Renal cortex interstitium (tissue), 11 donors: ENCODE measurements at regions not wholly inside any gene's neighbourhood (a gene's known extent, or its start where the extent isn't known, plus 50 kb on each side); places are given as distances from the start of the nearest gene placed in this dataset.
A peak's percentile ranks its signal among the peaks of the same experiment; 100 is the strongest.

Experiments
- DNase-seq, 11 donors: peaks; one replicate each; pipeline ENCODE4 v3.0.0-alpha.2; 2013; ENCODE audit warnings: low read depth in 9 of 11, low spot score in 4 of 11; ENCODE audit errors: extremely low read depth in 1 of 11

GRCh38 chr9:89655990-89656657 lies 51.3 kb downstream of the GADD45G start:
- no peak for DNase-seq

GRCh38 chr9:89657295-89657694 lies 52.5 kb downstream of the GADD45G start:
- no peak for DNase-seq

DNA sequence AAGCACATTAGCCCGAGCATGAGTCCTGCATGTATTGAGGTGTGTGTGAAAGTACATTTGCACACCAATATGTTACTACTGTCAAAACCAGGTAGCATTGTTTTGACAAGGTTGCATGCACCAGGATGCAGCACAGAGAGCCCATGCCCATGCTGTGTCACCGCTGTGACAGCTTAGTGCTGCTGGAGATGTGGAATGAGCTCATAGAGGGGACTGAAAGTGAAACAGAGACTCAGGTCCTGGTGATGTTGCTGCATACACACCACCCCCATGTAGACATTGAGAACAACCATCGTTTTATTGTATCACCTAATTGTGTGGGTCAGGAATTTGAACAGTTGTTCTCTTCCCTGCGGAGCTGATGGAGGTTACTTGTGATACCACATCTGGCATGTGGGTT lies 53.0 kb downstream of the GADD45G start:
- no peak for DNase-seq

GRCh38 chr9:89658401-89658800 lies 53.6 kb downstream of the GADD45G start:
- no peak for DNase-seq

DNA sequence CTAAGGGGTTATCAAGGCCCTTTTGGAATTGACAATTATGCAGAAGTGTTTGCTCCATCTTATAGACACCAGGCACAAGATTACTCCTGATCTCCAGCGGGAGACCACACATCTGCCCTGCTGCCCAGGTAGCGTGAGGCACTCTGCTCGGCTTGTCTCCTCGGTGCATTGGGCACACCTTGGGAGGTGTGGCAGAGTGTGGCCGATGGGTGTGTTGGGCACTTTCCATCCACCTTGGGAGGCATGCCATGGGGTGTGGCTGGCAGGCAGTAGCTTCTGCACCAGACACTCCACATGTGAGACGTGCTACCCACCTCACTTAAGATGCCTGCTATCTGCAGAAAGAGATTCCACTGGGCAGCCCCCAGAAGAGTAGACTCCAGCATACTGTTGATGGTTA lies 54.1 kb downstream of the GADD45G start:
- DNase-seq, result no peak

DNA sequence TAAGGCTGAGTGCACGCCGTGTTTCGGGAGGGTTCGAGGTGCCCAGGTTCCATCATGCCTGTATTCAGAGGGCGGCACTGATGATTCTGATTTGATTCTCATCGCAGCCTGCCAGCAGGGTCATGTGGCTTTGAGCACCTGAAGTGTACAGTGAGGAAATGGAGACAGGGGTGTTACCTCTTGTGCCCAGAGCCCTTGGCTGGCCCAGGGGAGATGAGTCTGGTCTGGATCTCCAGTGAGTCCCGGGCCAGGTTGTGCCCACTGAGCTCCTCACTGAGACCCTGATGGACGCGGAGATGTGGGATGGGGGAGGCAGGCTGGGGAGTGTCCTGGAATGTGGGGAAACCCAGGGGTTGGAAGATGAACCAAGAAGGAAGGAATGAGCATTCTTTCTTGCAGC lies 54.7 kb downstream of the GADD45G start:
- DNase-seq, result no peak

- no peak for DNase-seq
These were observed 55.3 kb downstream of the GADD45G start for GRCh38 chr9:89659891-89660685.

GRCh38 chr9:89661391-89661949 lies 56.7 kb downstream of the GADD45G start:
- DNase-seq, result no peak

GRCh38 chr9:89661956-89662717 lies 57.3 kb downstream of the GADD45G start:
- DNase-seq, result peak; percentile 89 to 98 (median 94)

- no peak for DNase-seq
These were observed 58.2 kb downstream of the GADD45G start for GRCh38 chr9:89662718-89663613.

DNA sequence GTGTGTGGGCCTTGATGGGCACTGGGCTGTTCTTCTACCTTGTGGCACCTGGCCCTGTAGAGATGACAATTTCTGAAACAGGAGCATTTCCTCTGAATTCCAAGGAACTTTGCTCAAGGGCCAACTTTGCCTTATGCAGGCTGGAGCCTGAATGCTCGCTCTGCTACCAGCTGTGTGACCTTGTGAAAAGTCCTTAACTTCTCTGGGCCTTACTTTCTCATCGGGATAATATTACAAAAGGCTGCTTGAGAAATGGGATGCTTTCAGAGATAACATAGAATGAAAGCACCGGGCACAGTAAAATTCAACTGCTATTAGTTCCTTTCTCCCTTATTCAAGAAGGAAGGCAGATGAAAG lies 58.8 kb downstream of the GADD45G start:
- no peak for DNase-seq

DNA sequence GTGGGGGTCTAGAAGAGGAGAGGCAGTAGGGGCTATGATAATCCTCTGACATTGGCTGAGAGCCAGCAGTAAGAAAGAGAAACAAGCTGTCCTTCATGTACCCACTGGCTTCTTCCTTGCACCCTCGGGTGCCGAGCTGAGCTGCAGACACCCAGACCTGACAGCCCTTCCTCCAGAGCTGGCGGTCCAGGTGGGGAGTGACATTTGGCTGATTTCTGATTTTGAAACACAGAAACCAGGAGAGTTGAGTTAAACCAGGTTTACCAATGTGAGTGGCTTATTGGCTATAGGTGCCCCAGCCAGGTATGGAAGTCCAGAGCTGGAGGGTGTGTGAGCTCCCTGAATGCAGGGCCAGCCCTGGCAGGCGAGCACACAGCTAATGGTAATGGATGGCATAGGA lies 59.2 kb downstream of the GADD45G start:
- no peak for DNase-seq

DNA sequence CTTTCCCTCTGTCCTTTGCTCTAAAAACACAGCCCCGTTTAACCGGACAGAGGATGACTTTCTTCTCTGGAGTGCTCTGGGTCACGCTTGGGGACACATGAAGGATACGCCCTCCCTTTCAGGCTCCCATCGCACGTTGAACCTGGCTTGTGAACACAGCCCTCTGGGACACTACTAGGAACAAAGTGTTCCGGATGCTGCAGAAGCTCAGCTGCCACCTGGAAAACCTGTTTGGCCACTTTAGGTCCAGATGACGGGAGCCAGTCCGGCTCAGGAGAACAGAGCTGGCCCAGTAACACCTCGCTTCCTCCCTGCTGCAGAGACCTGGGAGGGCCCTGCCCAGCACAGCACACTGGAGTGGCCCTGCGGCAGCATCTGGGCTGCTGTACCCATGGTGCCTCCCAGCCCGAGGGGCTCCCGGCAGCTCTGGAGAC lies 60.1 kb downstream of the GADD45G start:
- DNase-seq, result peak in 1 of 11 donors; percentile 65

- DNase-seq, result no peak
These were observed 61.6 kb downstream of the GADD45G start for GRCh38 chr9:89666364-89666763.

GRCh38 chr9:89666950-89667349 lies 62.1 kb downstream of the GADD45G start:
- DNase-seq, result no peak

DNA sequence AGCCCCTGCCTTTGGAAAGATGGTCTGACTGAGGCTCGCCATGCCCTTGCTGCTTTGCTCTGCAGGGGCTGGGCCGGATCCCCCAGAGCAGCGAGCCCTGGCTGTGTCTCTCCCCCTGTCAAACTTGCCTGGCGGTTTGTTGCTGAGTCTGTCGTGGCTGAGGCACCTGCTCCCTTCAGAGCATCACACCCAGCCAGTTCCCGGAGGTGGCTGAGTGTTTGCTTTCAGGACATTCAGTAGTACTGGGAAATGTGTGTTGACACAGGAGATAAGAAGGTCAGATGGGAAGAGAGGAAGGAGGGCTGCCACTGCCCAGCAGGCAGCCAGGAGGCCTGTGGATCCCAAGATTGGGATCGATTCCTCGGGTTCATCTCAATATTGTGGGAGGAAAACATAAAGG lies 62.9 kb downstream of the GADD45G start:
- DNase-seq, result no peak

- no peak for DNase-seq
These were observed 63.5 kb downstream of the GADD45G start for GRCh38 chr9:89668216-89668865.

DNA sequence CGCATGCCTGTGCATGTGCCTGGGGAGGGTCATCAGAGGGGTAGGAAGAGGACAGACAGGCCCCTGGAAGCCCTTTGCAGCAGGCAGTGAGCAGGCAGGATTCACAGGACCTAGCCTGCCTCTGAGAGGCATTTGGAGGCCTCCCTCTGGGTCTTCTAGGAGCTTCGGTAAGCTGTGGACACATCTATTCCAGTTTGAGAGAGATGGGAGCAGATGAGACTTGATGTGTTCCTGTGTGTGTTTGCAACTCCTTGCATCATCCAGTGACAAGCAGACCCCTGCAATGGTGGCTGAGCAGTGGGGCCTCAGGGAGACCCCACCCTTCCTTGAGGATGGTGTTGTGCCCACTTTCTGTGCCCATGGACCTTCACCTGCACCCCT lies 64.0 kb downstream of the GADD45G start:
- DNase-seq, result no peak
